Uterus (tissue), 3 donors: ENCODE measurements at regions not wholly inside any gene's neighbourhood (a gene's known extent, or its start where the extent isn't known, plus 50 kb on each side); places are given as distances from the start of the nearest gene placed in this dataset.

Experiments
- DNase-seq, 2 donors: peaks; one replicate each; pipeline ENCODE4 v3.0.0-alpha.2; 2019 to 2020
- H3K27ac ChIP-seq, 2 donors: fragments of 200-600 bp; sonication (generic); 1 replicate in 1 of 2; 2 replicates in 1 of 2; pipeline ENCODE4 v1.5.1; 2016 to 2018
- H3K27me3 ChIP-seq, 2 donors: fragments of 200-600 bp; sonication (generic); one replicate each; pipeline ENCODE4 v1.5.1; 2018 to 2019; ENCODE audit warnings: control low read depth in 1 of 2
- H3K36me3 ChIP-seq, 2 donors: fragments of 200-600 bp; sonication (generic); one replicate each; pipeline ENCODE4 v1.5.1; 2019; ENCODE audit warnings: control low read depth in 1 of 2
- H3K4me1 ChIP-seq, 2 donors: fragments of 200-600 bp; sonication (generic); one replicate each; pipeline ENCODE4 v1.5.1; 2018 to 2019; ENCODE audit warnings: control low read depth in 1 of 2
- H3K4me3 ChIP-seq, 2 donors: fragments of 200-600 bp; sonication (generic); 1 replicate in 1 of 2; 2 replicates in 1 of 2; pipeline ENCODE4 v1.5.1; 2018 to 2019; ENCODE audit warnings: mild to moderate bottlenecking in 1 of 2
- H3K9me3 ChIP-seq, 2 donors: fragments of 200-600 bp; sonication (generic); one replicate each; pipeline ENCODE4 v1.5.1; 2019; ENCODE audit warnings: control low read depth in 1 of 2
- POLR2A ChIP-seq, 2 donors: fragments of 450-650 bp; IDR thresholded peaks; one replicate each; pipeline ENCODE4 v1.6.1; 2016; ENCODE audit warnings: antibody characterized with exemption in 2 of 2, mild to moderate bottlenecking in 1 of 2, moderate library complexity in 1 of 2
- intact Hi-C: fragments of 100-400 bp; cut with DNase I; formaldehyde crosslinking; loops from one replicate; pipeline ENCODE4 v1.15.1; 2023; ENCODE audit warnings: low total_unique reads
- TF ChIP-seq, protein P1 (sequence below), 4 experiments: fragments of 200-600 bp in 2 of 4; fragments of 450-650 bp in 2 of 4; sonication (generic) in 2 of 4; IDR thresholded peaks; one replicate each; pipeline ENCODE4 v1.5.1; 2016 to 2019; ENCODE audit warnings: antibody characterized with exemption in 4 of 4, mild to moderate bottlenecking in 2 of 4, moderate library complexity in 1 of 4
- donor health status: DM: yes; HTN: yes; CAD: no.

DNA sequence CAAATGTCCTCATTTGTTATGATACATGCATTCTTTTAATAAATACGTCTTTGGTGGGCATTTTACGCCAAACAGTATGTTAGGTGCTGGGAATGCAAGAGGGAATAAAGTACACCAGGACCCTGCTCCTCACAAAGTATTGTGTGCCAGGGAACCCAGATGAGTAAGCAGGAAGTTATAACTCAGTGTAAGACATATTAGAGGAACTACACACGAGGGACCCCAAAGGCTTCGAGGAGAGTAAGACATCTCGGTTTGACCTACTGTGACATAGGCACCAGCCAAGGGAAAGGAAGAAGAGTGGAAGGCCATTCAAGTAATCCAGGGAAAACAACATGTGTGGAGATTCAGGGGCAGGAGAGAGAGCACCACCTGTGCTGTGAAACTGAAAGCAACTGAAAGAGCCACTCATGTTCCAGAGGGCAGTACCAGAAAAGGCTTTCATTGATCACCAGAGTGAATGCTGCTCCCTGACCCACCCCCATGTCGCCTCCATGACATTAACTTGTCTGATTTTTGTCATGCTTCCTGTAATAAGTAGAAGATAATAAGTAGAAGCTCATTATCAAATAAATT lies 542.5 kb upstream of the PKN2 start:
- no peak overlapping the region for H3K4me3 ChIP-seq
- H3K27me3 ChIP-seq, result no peaks in the 10 kb centered on the region
- no peak overlapping the region for H3K27ac ChIP-seq
- H3K36me3 ChIP-seq, result no peaks in the 10 kb centered on the region
- intact Hi-C loops, result no loop called here
- no peaks in the 10 kb centered on the region for H3K9me3 ChIP-seq
- H3K4me1 ChIP-seq, result no peaks in the 10 kb centered on the region
- DNase-seq, result no peak
- TF ChIP-seq, protein P1, sequence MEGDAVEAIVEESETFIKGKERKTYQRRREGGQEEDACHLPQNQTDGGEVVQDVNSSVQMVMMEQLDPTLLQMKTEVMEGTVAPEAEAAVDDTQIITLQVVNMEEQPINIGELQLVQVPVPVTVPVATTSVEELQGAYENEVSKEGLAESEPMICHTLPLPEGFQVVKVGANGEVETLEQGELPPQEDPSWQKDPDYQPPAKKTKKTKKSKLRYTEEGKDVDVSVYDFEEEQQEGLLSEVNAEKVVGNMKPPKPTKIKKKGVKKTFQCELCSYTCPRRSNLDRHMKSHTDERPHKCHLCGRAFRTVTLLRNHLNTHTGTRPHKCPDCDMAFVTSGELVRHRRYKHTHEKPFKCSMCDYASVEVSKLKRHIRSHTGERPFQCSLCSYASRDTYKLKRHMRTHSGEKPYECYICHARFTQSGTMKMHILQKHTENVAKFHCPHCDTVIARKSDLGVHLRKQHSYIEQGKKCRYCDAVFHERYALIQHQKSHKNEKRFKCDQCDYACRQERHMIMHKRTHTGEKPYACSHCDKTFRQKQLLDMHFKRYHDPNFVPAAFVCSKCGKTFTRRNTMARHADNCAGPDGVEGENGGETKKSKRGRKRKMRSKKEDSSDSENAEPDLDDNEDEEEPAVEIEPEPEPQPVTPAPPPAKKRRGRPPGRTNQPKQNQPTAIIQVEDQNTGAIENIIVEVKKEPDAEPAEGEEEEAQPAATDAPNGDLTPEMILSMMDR (IDR thresholded peaks at IDR 0.05), result no peak
- TF ChIP-seq POLR2A (IDR thresholded peaks at IDR 0.05), result no peak

GRCh38 chr1:88145752-88146151 lies 538.3 kb upstream of the PKN2 start:
- no peak for DNase-seq
- intact Hi-C loops, result no loop called here
- no peak overlapping the region for H3K27ac ChIP-seq
- TF ChIP-seq POLR2A (IDR thresholded peaks at IDR 0.05), result no peak
- TF ChIP-seq, protein P1 (IDR thresholded peaks at IDR 0.05), result no peak
- H3K4me1 ChIP-seq, result no peaks in the 10 kb centered on the region
- no peaks in the 10 kb centered on the region for H3K9me3 ChIP-seq
- H3K27me3 ChIP-seq, result no peaks in the 10 kb centered on the region
- H3K36me3 ChIP-seq, result no peaks in the 10 kb centered on the region
- H3K4me3 ChIP-seq, result no peak overlapping the region

GRCh38 chr1:88149686-88150085 lies 534.4 kb upstream of the PKN2 start:
- Histone ChIP-seq H3K4me3 (no peak overlapping the region), H3K27ac (no peak overlapping the region), H3K27me3 (no peaks in the 10 kb centered on the region), H3K9me3 (no peaks in the 10 kb centered on the region), H3K36me3 (no peaks in the 10 kb centered on the region), H3K4me1 (no peaks in the 10 kb centered on the region)
- intact Hi-C loops, result no loop called here
- DNase-seq, result no peak
- TF ChIP-seq, protein P1 (IDR thresholded peaks at IDR 0.05), result no peak
- TF ChIP-seq POLR2A (IDR thresholded peaks at IDR 0.05), result no peak

DNA sequence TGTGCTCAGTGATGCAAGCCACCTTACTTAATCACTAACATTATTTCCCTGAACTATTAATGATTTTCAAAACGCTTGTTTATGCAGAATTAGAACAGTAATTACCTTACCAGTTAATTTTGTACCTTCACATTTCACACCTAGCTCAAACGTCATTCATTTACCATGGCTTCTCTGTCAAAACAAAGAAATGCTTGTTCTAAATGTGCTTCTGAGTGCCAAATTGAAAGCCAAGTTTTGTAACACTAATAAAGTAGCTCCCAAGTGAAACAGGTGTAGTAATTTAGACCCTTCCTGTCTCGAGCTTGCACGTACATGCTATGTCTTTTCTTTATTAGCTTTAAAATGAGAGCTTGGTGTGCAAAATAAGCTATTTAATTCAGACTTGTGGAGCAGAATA lies 533.7 kb upstream of the PKN2 start:
- H3K4me1 ChIP-seq, result no peaks in the 10 kb centered on the region
- TF ChIP-seq POLR2A (IDR thresholded peaks at IDR 0.05), result no peak
- TF ChIP-seq, protein P1 (IDR thresholded peaks at IDR 0.05), result no peak
- H3K9me3 ChIP-seq, result no peaks in the 10 kb centered on the region
- intact Hi-C loops, result no loop called here
- H3K4me3 ChIP-seq, result no peak overlapping the region
- no peak for DNase-seq
- no peaks in the 10 kb centered on the region for H3K27me3 ChIP-seq
- no peak overlapping the region for H3K27ac ChIP-seq
- no peaks in the 10 kb centered on the region for H3K36me3 ChIP-seq

DNA sequence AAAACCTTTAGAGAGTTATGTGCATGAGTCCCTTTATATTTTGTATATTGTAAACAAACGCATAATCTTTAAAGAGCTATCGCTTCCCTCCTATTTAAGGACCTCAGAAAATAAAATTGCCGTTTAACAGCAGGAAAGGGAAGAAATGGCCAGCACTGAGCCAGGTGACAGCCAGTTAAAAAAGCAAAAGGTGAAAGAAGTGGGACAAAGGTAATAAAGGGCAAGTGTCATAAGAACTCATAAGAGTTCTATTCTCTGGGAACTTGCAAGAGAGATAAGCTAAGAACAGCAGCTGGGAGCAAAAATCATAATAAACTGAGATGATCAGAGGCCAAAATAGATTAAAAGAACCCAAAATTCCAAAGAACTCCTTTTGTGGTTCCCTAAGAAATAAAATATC lies 520.9 kb upstream of the PKN2 start:
- no peak for TF ChIP-seq POLR2A (IDR thresholded peaks at IDR 0.05)
- TF ChIP-seq, protein P1 (IDR thresholded peaks at IDR 0.05), result no peak
- no peak for DNase-seq

More for the DNA sequence above, 520.9 kb upstream of the PKN2 start:
- intact Hi-C loops, result no loop called here
- Histone ChIP-seq H3K27ac (no peak overlapping the region), H3K9me3 (no peaks in the 10 kb centered on the region), H3K36me3 (no peaks in the 10 kb centered on the region), H3K4me3 (no peak overlapping the region), H3K27me3 (no peaks in the 10 kb centered on the region), H3K4me1 (no peaks in the 10 kb centered on the region)
